Progenitor cell of endocrine pancreas (in vitro differentiated cells): ENCODE measurements at regions not wholly inside any gene's neighbourhood (a gene's known extent, or its start where the extent isn't known, plus 50 kb on each side); places are given as distances from the start of the nearest gene placed in this dataset.

Source experiments
- DNase-seq: peaks from one replicate; pipeline ENCODE4 v3.0.0; 2021; ENCODE audit warnings: low spot score; ENCODE audit not compliant: unreplicated experiment
- H3K27ac Mint-ChIP-seq: 2 replicates; pipeline ENCODE4 v1.8.0; 2021; ENCODE audit warnings: mild to moderate bottlenecking, moderate library complexity, mixed read lengths
- H3K27me3 Mint-ChIP-seq: 2 replicates; pipeline ENCODE4 v1.8.0; 2021; ENCODE audit warnings: mixed read lengths
- H3K36me3 Mint-ChIP-seq: 2 replicates; pipeline ENCODE4 v1.8.0; 2022; ENCODE audit warnings: mixed read lengths; ENCODE audit not compliant: insufficient read depth
- H3K4me1 Mint-ChIP-seq: 2 replicates; pipeline ENCODE4 v1.8.0; 2021; ENCODE audit warnings: low read depth, mixed read lengths
- H3K4me3 Mint-ChIP-seq: 2 replicates; pipeline ENCODE4 v1.8.0; 2021; ENCODE audit warnings: low read depth, mild to moderate bottlenecking, moderate library complexity, mixed read lengths
- H3K9me3 Mint-ChIP-seq: 2 replicates; pipeline ENCODE4 v1.8.0; 2021; ENCODE audit warnings: low read depth, mixed read lengths
- CTCF ChIP-seq: fragments of 200-600 bp; sonication (generic); IDR thresholded peaks from one replicate; pipeline ENCODE4 v1.5.0; 2021; ENCODE audit warnings: antibody characterized with exemption, mild to moderate bottlenecking; ENCODE audit not compliant: unreplicated experiment

- TF ChIP-seq CTCF: no peak
- DNase-seq: no peak
- Mint-ChIP-seq H3K27ac (no peak overlapping the region), H3K36me3 (no peaks in the 10 kb centered on the region), H3K27me3 (peaks cover 13% of the 10 kb centered on the region), H3K4me1 (no peaks in the 10 kb centered on the region), H3K9me3 (peaks cover 6% of the 10 kb centered on the region), H3K4me3 (no peak overlapping the region)
These were observed 174.1 kb upstream of the SLCO3A1 start for GRCh38 chr15:91679447-91679846.

GRCh38 chr15:91685436-91685835 is 168.1 kb upstream of the SLCO3A1 start:
- Mint-ChIP-seq H3K36me3 (no peaks in the 10 kb centered on the region), H3K9me3 (no peaks in the 10 kb centered on the region), H3K27ac (no peak overlapping the region), H3K27me3 (peaks cover 18% of the 10 kb centered on the region), H3K4me3 (no peak overlapping the region), H3K4me1 (no peaks in the 10 kb centered on the region)
- no peak for TF ChIP-seq CTCF
- no peak for DNase-seq

DNA sequence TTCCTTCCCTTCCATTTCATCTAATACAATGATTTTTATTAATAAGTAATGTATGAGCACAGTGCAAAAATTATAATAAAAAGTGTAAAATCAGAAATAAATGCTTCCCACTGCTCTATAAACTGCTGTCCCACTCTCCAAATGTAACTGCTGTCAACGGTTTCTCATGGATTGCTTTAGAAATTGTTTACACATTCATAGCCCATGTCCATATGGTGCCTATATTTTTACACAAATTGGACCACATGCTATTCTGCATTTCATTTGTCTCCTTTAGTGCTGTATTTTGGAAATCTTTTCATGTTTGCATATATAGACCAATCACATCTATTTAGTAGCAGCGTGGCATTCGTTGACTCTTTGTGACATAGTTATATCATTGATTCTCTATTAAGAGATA is 164.7 kb upstream of the SLCO3A1 start:
- H3K4me3 Mint-ChIP-seq: no peak overlapping the region
- DNase-seq: no peak
- H3K27me3 Mint-ChIP-seq: peaks cover 7% of the 10 kb centered on the region
- no peaks in the 10 kb centered on the region for H3K36me3 Mint-ChIP-seq
- no peaks in the 10 kb centered on the region for H3K4me1 Mint-ChIP-seq
- no peak overlapping the region for H3K27ac Mint-ChIP-seq
- no peak for TF ChIP-seq CTCF
- H3K9me3 Mint-ChIP-seq: no peaks in the 10 kb centered on the region

DNA sequence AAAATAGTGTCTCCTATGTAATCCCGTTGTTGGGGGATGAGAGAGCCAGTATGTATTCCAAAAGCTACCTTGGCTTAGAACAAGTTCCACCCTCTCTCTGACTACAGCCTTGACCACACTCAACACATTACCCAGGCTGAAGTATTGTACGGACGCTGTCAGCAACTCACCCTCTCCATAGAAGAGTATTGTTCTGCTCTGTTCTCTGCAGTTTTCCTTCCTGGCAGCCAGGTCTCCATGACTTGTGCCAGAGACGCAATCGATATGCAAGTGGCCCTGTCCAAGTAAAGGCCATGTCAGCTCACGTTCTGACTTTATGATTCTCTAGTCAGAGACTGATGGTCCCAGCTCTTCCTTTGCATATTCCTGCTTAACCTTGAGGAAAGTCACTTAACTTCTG is 164.1 kb upstream of the SLCO3A1 start:
- Mint-ChIP-seq H3K27ac (no peak overlapping the region), H3K36me3 (no peaks in the 10 kb centered on the region), H3K27me3 (peaks cover 6% of the 10 kb centered on the region), H3K4me3 (no peak overlapping the region), H3K4me1 (no peaks in the 10 kb centered on the region), H3K9me3 (no peaks in the 10 kb centered on the region)
- no peak for DNase-seq
- no peak for TF ChIP-seq CTCF

DNA sequence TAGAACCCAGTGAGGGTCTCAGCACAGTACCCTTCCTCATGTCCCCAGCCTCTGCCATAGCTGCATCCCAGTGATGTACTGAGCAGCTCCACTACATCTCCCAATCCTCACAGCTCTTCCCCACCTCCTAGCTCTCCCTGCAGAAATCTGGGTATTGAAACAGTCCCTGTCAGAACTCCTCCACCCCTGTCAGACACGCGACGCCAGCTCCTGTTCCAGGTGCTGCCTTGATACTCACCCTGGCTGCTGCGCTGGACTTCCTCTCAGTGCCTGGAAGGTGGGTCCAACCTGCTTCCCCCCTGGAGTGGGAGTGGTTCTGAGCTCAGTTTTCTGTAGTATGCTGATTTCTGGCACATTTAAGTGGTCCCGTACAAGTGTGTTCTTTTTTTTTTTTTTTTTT is 160.9 kb upstream of the SLCO3A1 start:
- no peak for DNase-seq
- Mint-ChIP-seq H3K27ac (no peak overlapping the region), H3K27me3 (peaks cover 3% of the 10 kb centered on the region), H3K4me3 (no peak overlapping the region), H3K9me3 (no peaks in the 10 kb centered on the region), H3K36me3 (no peaks in the 10 kb centered on the region), H3K4me1 (peaks cover 17% of the 10 kb centered on the region)
- no peak for TF ChIP-seq CTCF
